Uterus (tissue), 3 donors: ENCODE measurements at regions not wholly inside any gene's neighbourhood (a gene's known extent, or its start where the extent isn't known, plus 50 kb on each side); places are given as distances from the start of the nearest gene placed in this dataset.

Source experiments
- DNase-seq, 2 donors: peaks; one replicate each; pipeline ENCODE4 v3.0.0-alpha.2; 2019 to 2020
- H3K27ac ChIP-seq, 2 donors: fragments of 200-600 bp; sonication (generic); 1 replicate in 1 of 2; 2 replicates in 1 of 2; pipeline ENCODE4 v1.5.1; 2016 to 2018
- H3K27me3 ChIP-seq, 2 donors: fragments of 200-600 bp; sonication (generic); one replicate each; pipeline ENCODE4 v1.5.1; 2018 to 2019; ENCODE audit warnings: control low read depth in 1 of 2
- H3K36me3 ChIP-seq, 2 donors: fragments of 200-600 bp; sonication (generic); one replicate each; pipeline ENCODE4 v1.5.1; 2019; ENCODE audit warnings: control low read depth in 1 of 2
- H3K4me1 ChIP-seq, 2 donors: fragments of 200-600 bp; sonication (generic); one replicate each; pipeline ENCODE4 v1.5.1; 2018 to 2019; ENCODE audit warnings: control low read depth in 1 of 2
- H3K4me3 ChIP-seq, 2 donors: fragments of 200-600 bp; sonication (generic); 1 replicate in 1 of 2; 2 replicates in 1 of 2; pipeline ENCODE4 v1.5.1; 2018 to 2019; ENCODE audit warnings: mild to moderate bottlenecking in 1 of 2
- H3K9me3 ChIP-seq, 2 donors: fragments of 200-600 bp; sonication (generic); one replicate each; pipeline ENCODE4 v1.5.1; 2019; ENCODE audit warnings: control low read depth in 1 of 2
- CTCF ChIP-seq, 4 experiments: fragments of 200-600 bp in 2 of 4; fragments of 450-650 bp in 2 of 4; sonication (generic) in 2 of 4; IDR thresholded peaks; one replicate each; pipeline ENCODE4 v1.5.1; 2016 to 2019; ENCODE audit warnings: antibody characterized with exemption in 4 of 4, mild to moderate bottlenecking in 2 of 4, moderate library complexity in 1 of 4
- POLR2A ChIP-seq, 2 donors: fragments of 450-650 bp; IDR thresholded peaks; one replicate each; pipeline ENCODE4 v1.6.1; 2016; ENCODE audit warnings: antibody characterized with exemption in 2 of 2, mild to moderate bottlenecking in 1 of 2, moderate library complexity in 1 of 2
- intact Hi-C: fragments of 100-400 bp; cut with DNase I; formaldehyde crosslinking; loops from one replicate; pipeline ENCODE4 v1.15.1; 2023; ENCODE audit warnings: low total_unique reads
- donor health status: DM: yes; HTN: yes; CAD: no.

GRCh38 chr21:18630446-18630845 is 226.9 kb upstream of the TMPRSS15 start:
- intact Hi-C loops: no loop called here
- Histone ChIP-seq H3K27me3 (no peaks in the 10 kb centered on the region), H3K27ac (no peak overlapping the region), H3K4me3 (no peak overlapping the region), H3K4me1 (no peaks in the 10 kb centered on the region), H3K36me3 (no peaks in the 10 kb centered on the region), H3K9me3 (no peaks in the 10 kb centered on the region)
- no peak for DNase-seq
- TF ChIP-seq POLR2A (IDR thresholded peaks at IDR 0.05) (no peak), CTCF (IDR thresholded peaks at IDR 0.05) (no peak)

GRCh38 chr21:18636897-18637296 is 233.3 kb upstream of the TMPRSS15 start:
- no peaks in the 10 kb centered on the region for H3K9me3 ChIP-seq
- no peak overlapping the region for H3K4me3 ChIP-seq

GRCh38 chr21:18646116-18646515 is 242.5 kb upstream of the TMPRSS15 start:
- no peaks in the 10 kb centered on the region for H3K4me1 ChIP-seq
- no peaks in the 10 kb centered on the region for H3K9me3 ChIP-seq
- H3K27ac ChIP-seq: no peak overlapping the region
- TF ChIP-seq POLR2A (IDR thresholded peaks at IDR 0.05) (no peak), CTCF (IDR thresholded peaks at IDR 0.05) (no peak)
- H3K27me3 ChIP-seq: no peaks in the 10 kb centered on the region
- intact Hi-C loops: no loop called here
- DNase-seq: no peak
- H3K4me3 ChIP-seq: no peak overlapping the region
- H3K36me3 ChIP-seq: no peaks in the 10 kb centered on the region

More at GRCh38 chr21:18636897-18637296, 233.3 kb upstream of the TMPRSS15 start:
- DNase-seq: no peak
- intact Hi-C loops: no loop called here
- Histone ChIP-seq H3K27me3 (no peaks in the 10 kb centered on the region), H3K36me3 (no peaks in the 10 kb centered on the region), H3K4me1 (no peaks in the 10 kb centered on the region), H3K27ac (no peak overlapping the region)
- TF ChIP-seq POLR2A (IDR thresholded peaks at IDR 0.05) (no peak), CTCF (IDR thresholded peaks at IDR 0.05) (no peak)

- DNase-seq: no peak
- H3K36me3 ChIP-seq: no peaks in the 10 kb centered on the region
- intact Hi-C loops: no loop called here
- no peak overlapping the region for H3K4me3 ChIP-seq
- H3K27me3 ChIP-seq: no peaks in the 10 kb centered on the region
- TF ChIP-seq POLR2A (IDR thresholded peaks at IDR 0.05): no peak
- no peak for TF ChIP-seq CTCF (IDR thresholded peaks at IDR 0.05)
- no peaks in the 10 kb centered on the region for H3K9me3 ChIP-seq
- no peaks in the 10 kb centered on the region for H3K4me1 ChIP-seq
- no peak overlapping the region for H3K27ac ChIP-seq
These were observed 252.3 kb upstream of the TMPRSS15 start for GRCh38 chr21:18655931-18656330.

- DNase-seq: no peak
- no peaks in the 10 kb centered on the region for H3K36me3 ChIP-seq
These were observed 258.3 kb upstream of the TMPRSS15 start for GRCh38 chr21:18661842-18662241.

More at GRCh38 chr21:18661842-18662241, 258.3 kb upstream of the TMPRSS15 start:
- no peak for TF ChIP-seq CTCF (IDR thresholded peaks at IDR 0.05)
- TF ChIP-seq POLR2A (IDR thresholded peaks at IDR 0.05): no peak
- H3K27ac ChIP-seq: no peak overlapping the region
- H3K4me3 ChIP-seq: no peak overlapping the region
- intact Hi-C loops: no loop called here
- no peaks in the 10 kb centered on the region for H3K4me1 ChIP-seq
- H3K27me3 ChIP-seq: no peaks in the 10 kb centered on the region
- no peaks in the 10 kb centered on the region for H3K9me3 ChIP-seq
